H1 (cell line): ENCODE measurements at regions not wholly inside any gene's neighbourhood (a gene's known extent, or its start where the extent isn't known, plus 50 kb on each side); places are given as distances from the start of the nearest gene placed in this dataset.

Source experiments
- ASH2L ChIP-seq: fragments of 200-600, 300-600 bp; sonication (generic); IDR thresholded peaks from one replicate; pipeline ENCODE4 v1.7.1; 2017; ENCODE audit warnings: low read length
- CHD1 ChIP-seq: IDR thresholded peaks from 2 replicates; pipeline ENCODE4 v1.6.1; 2012; ENCODE audit warnings: low read depth, low read length, improper control_type of control experiment
- JUN ChIP-seq: IDR thresholded peaks from 2 replicates; pipeline ENCODE4 v1.6.1; 2011; ENCODE audit warnings: low read depth, mild to moderate bottlenecking, improper control_type of control experiment, low read length
- MAFK ChIP-seq: IDR thresholded peaks from 2 replicates; pipeline ENCODE4 v1.6.1; 2012; ENCODE audit warnings: low read depth, mild to moderate bottlenecking, improper control_type of control experiment, low read length
- SP4 ChIP-seq: IDR thresholded peaks from 2 replicates; pipeline ENCODE4 v1.6.1; 2012; ENCODE audit warnings: low read length, inconsistent platforms
- ZNF274 ChIP-seq: IDR thresholded peaks from 2 replicates; pipeline ENCODE4 v1.7.0; 2012; ENCODE audit warnings: low read length, borderline replicate concordance; ENCODE audit errors: extremely low read depth
- TF ChIP-seq, protein P1 (sequence below): fragments of 300-600 bp; sonication (generic); IDR thresholded peaks from 2 replicates; pipeline ENCODE4 v1.7.1; 2012; ENCODE audit warnings: low read length, moderate library complexity, mild to moderate bottlenecking, inconsistent platforms; ENCODE audit not compliant: insufficient replicate concordance
- TF ChIP-seq, protein P2 (sequence below): IDR thresholded peaks from 2 replicates; pipeline ENCODE4 v1.6.1; 2012; ENCODE audit warnings: inconsistent platforms
- TF ChIP-seq, protein P3 (sequence below): IDR thresholded peaks from 2 replicates; pipeline ENCODE4 v1.6.1; 2012; ENCODE audit warnings: inconsistent platforms
- TF ChIP-seq, protein P4 (sequence below): IDR thresholded peaks from 2 replicates; pipeline ENCODE4 v1.6.1; 2011; ENCODE audit warnings: low read depth, mild to moderate bottlenecking, low read length; ENCODE audit not compliant: insufficient read depth

DNA sequence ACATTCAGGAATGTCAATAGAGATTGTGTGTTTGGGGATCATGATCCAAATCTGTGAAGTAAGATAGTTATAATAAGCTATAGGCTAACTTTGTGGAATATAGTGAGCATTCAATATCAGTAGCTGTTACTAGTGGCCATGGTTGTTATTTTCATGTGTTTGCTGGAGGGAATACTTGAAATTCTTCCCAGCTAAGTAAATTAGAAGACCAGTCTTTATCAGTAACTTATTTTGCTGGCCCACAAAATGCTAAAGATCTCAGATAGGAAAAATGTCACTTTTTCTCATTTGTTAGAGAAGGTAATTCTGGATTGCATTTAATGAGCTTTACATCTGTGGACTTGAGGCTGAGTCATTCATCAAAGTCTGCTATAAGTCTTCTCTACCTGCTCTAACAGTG, 156.1 kb upstream of the LRRC7 start (continued):
- TF ChIP-seq, protein P1, sequence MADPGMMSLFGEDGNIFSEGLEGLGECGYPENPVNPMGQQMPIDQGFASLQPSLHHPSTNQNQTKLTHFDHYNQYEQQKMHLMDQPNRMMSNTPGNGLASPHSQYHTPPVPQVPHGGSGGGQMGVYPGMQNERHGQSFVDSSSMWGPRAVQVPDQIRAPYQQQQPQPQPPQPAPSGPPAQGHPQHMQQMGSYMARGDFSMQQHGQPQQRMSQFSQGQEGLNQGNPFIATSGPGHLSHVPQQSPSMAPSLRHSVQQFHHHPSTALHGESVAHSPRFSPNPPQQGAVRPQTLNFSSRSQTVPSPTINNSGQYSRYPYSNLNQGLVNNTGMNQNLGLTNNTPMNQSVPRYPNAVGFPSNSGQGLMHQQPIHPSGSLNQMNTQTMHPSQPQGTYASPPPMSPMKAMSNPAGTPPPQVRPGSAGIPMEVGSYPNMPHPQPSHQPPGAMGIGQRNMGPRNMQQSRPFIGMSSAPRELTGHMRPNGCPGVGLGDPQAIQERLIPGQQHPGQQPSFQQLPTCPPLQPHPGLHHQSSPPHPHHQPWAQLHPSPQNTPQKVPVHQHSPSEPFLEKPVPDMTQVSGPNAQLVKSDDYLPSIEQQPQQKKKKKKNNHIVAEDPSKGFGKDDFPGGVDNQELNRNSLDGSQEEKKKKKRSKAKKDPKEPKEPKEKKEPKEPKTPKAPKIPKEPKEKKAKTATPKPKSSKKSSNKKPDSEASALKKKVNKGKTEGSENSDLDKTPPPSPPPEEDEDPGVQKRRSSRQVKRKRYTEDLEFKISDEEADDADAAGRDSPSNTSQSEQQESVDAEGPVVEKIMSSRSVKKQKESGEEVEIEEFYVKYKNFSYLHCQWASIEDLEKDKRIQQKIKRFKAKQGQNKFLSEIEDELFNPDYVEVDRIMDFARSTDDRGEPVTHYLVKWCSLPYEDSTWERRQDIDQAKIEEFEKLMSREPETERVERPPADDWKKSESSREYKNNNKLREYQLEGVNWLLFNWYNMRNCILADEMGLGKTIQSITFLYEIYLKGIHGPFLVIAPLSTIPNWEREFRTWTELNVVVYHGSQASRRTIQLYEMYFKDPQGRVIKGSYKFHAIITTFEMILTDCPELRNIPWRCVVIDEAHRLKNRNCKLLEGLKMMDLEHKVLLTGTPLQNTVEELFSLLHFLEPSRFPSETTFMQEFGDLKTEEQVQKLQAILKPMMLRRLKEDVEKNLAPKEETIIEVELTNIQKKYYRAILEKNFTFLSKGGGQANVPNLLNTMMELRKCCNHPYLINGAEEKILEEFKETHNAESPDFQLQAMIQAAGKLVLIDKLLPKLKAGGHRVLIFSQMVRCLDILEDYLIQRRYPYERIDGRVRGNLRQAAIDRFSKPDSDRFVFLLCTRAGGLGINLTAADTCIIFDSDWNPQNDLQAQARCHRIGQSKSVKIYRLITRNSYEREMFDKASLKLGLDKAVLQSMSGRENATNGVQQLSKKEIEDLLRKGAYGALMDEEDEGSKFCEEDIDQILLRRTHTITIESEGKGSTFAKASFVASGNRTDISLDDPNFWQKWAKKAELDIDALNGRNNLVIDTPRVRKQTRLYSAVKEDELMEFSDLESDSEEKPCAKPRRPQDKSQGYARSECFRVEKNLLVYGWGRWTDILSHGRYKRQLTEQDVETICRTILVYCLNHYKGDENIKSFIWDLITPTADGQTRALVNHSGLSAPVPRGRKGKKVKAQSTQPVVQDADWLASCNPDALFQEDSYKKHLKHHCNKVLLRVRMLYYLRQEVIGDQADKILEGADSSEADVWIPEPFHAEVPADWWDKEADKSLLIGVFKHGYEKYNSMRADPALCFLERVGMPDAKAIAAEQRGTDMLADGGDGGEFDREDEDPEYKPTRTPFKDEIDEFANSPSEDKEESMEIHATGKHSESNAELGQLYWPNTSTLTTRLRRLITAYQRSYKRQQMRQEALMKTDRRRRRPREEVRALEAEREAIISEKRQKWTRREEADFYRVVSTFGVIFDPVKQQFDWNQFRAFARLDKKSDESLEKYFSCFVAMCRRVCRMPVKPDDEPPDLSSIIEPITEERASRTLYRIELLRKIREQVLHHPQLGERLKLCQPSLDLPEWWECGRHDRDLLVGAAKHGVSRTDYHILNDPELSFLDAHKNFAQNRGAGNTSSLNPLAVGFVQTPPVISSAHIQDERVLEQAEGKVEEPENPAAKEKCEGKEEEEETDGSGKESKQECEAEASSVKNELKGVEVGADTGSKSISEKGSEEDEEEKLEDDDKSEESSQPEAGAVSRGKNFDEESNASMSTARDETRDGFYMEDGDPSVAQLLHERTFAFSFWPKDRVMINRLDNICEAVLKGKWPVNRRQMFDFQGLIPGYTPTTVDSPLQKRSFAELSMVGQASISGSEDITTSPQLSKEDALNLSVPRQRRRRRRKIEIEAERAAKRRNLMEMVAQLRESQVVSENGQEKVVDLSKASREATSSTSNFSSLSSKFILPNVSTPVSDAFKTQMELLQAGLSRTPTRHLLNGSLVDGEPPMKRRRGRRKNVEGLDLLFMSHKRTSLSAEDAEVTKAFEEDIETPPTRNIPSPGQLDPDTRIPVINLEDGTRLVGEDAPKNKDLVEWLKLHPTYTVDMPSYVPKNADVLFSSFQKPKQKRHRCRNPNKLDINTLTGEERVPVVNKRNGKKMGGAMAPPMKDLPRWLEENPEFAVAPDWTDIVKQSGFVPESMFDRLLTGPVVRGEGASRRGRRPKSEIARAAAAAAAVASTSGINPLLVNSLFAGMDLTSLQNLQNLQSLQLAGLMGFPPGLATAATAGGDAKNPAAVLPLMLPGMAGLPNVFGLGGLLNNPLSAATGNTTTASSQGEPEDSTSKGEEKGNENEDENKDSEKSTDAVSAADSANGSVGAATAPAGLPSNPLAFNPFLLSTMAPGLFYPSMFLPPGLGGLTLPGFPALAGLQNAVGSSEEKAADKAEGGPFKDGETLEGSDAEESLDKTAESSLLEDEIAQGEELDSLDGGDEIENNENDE: no peak
- TF ChIP-seq CHD1 (no peak), ASH2L (no peak), JUN (no peak), ZNF274 (no peak), MAFK (no peak), SP4 (no peak)
- TF ChIP-seq, protein P2, sequence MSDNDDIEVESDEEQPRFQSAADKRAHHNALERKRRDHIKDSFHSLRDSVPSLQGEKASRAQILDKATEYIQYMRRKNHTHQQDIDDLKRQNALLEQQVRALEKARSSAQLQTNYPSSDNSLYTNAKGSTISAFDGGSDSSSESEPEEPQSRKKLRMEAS: no peak
- TF ChIP-seq, protein P3, sequence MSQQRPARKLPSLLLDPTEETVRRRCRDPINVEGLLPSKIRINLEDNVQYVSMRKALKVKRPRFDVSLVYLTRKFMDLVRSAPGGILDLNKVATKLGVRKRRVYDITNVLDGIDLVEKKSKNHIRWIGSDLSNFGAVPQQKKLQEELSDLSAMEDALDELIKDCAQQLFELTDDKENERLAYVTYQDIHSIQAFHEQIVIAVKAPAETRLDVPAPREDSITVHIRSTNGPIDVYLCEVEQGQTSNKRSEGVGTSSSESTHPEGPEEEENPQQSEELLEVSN: no peak
- TF ChIP-seq, protein P4, sequence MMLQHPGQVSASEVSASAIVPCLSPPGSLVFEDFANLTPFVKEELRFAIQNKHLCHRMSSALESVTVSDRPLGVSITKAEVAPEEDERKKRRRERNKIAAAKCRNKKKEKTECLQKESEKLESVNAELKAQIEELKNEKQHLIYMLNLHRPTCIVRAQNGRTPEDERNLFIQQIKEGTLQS: no peak
